Skeletal muscle tissue (tissue), 3 donors: ENCODE measurements at regions not wholly inside any gene's neighbourhood (a gene's known extent, or its start where the extent isn't known, plus 50 kb on each side); places are given as distances from the start of the nearest gene placed in this dataset.
"Not testable (repeated sequence)": the region's sequence is repeated elsewhere in the genome, so short reads cannot be mapped to it uniquely, and the experiment has no call there.

ENCODE experiments used
- H3K27ac ChIP-seq: one replicate; pipeline ENCODE4 v1.7.0; 2013; ENCODE audit warnings: mild to moderate bottlenecking, low read depth, low read length, inconsistent platforms
- H3K27me3 ChIP-seq, 3 donors: one replicate each; pipeline ENCODE4 v1.7.0; 2013; ENCODE audit warnings: low read length in 3 of 3; ENCODE audit not compliant: control insufficient read depth in 3 of 3, insufficient read depth in 3 of 3
- H3K36me3 ChIP-seq, 3 donors: one replicate each; pipeline ENCODE4 v1.7.0; 2013; ENCODE audit warnings: low read length in 3 of 3; ENCODE audit not compliant: control insufficient read depth in 3 of 3, insufficient read depth in 3 of 3
- H3K4me1 ChIP-seq, 3 donors: one replicate each; pipeline ENCODE4 v1.7.0; 2013; ENCODE audit warnings: low read length in 3 of 3, mild to moderate bottlenecking in 3 of 3; ENCODE audit not compliant: control insufficient read depth in 3 of 3, insufficient read depth in 3 of 3
- H3K4me3 ChIP-seq, 3 donors: one replicate each; pipeline ENCODE4 v1.7.0; 2013; ENCODE audit warnings: low read length in 3 of 3
- H3K9ac ChIP-seq, 3 donors: one replicate each; pipeline ENCODE4 v1.7.0; 2013; ENCODE audit warnings: low read length in 3 of 3, mild to moderate bottlenecking in 3 of 3, moderate library complexity in 2 of 3, low read depth in 1 of 3
- H3K9me3 ChIP-seq, 3 donors: one replicate each; pipeline ENCODE4 v1.7.0; 2013; ENCODE audit warnings: low read length in 3 of 3; ENCODE audit not compliant: control insufficient read depth in 3 of 3
- donor health status: Osteomylitis.

- no peaks in the 10 kb centered on the region for H3K27me3 ChIP-seq
Observed at GRCh38 chr2:84231478-84231877, 227.6 kb downstream of the SUCLG1 start.

DNA sequence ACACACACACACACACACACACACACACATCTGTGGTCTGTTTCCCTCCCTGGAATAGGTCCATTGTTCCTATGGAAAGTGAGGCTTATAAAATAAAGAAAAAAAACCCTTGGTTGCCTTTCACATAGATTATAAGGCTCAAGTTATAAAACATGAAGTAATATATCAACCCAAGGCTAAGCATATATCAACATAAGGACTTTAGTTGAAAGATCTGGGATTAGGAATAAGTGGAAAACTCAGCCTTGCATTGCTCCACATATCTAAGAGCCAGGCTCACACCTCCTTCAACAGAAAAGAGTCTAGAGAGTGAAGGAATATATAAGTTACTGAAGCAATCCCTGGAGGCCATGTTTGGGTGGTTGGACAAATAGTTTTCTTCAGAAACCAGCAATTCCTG lies 235.0 kb downstream of the SUCLG1 start:
- H3K4me1 ChIP-seq, result no peaks in the 10 kb centered on the region
- H3K9ac ChIP-seq, result no peak overlapping the region
- no peaks in the 10 kb centered on the region for H3K9me3 ChIP-seq
- no peaks in the 10 kb centered on the region for H3K27me3 ChIP-seq
- H3K4me3 ChIP-seq, result no peak overlapping the region
- H3K36me3 ChIP-seq, result no peaks in the 10 kb centered on the region
- H3K27ac ChIP-seq, result no peak overlapping the region

More at GRCh38 chr2:84231478-84231877, 227.6 kb downstream of the SUCLG1 start:
- Histone ChIP-seq H3K9me3 (no peaks in the 10 kb centered on the region), H3K4me3 (no peak overlapping the region), H3K9ac (no peak overlapping the region), H3K36me3 (no peaks in the 10 kb centered on the region), H3K27ac (no peak overlapping the region), H3K4me1 (no peaks in the 10 kb centered on the region)

DNA sequence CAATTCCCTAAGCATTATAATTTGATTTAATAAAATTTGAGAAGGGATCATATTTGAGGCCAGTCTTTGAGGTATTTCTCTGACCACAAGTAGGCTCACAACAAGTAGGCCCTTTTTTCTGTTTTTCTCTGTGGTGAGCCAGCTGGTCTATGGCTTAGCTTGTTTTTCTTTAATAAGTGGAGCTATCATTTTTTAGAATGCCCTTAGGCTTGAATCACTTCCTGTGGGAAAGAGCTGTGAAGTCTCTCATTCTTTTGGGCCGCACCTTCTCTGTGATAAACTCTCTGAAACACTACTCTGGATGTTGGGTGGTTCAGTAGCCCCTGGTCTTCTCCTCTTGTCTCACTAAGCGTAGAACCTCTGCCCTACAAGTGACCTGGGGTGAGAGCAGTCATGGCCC lies 235.9 kb downstream of the SUCLG1 start:
- Histone ChIP-seq H3K4me3 (no peak overlapping the region), H3K9me3 (no peaks in the 10 kb centered on the region), H3K27ac (no peak overlapping the region), H3K36me3 (no peaks in the 10 kb centered on the region), H3K4me1 (no peaks in the 10 kb centered on the region), H3K9ac (no peak overlapping the region), H3K27me3 (no peaks in the 10 kb centered on the region)

DNA sequence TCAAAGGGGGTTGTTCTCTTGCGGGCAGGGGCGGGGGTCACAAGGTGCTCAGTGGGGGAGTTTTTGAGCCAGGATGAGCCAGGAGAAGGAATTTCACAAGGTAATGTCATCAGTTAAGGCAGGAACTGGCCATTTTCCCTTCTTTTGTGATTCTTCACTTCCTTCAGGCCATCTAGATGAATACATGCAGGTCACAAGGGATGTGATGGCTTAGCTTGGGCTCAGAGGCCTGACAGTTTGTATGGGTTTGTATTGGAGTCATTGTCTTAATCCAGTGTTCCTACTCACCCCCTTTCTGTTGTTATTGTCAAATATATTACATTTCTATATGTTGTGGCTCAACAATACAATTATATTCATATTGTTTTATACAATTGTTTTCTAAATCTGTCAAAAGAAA lies 238.0 kb downstream of the SUCLG1 start:
- not testable (repeated sequence) for H3K27me3 ChIP-seq, H3K36me3 ChIP-seq, H3K4me1 ChIP-seq, H3K9me3 ChIP-seq, H3K4me3 ChIP-seq, H3K27ac ChIP-seq, H3K9ac ChIP-seq

DNA sequence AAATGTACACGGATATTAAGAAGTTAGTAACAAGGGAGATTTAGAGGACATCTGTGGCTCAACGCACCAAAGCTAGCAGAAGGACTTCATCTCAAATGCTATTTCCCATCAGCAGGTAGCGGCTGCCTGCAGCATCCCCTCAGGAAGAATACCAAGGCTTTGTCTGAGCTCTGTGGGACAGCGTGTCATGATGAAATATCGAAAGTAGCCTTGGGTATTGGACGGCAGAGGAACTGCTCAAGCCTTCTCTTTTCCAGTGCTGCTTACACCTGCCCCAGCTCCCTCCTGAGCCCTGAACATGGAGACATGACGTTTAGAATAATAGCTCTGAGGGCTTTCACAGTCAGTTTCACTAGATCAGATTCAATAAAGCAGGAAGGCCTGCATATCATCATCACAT lies 241.6 kb downstream of the SUCLG1 start:
- H3K27me3 ChIP-seq, result no peaks in the 10 kb centered on the region
- no peaks in the 10 kb centered on the region for H3K36me3 ChIP-seq
- H3K9me3 ChIP-seq, result no peaks in the 10 kb centered on the region
- no peak overlapping the region for H3K9ac ChIP-seq
- no peak overlapping the region for H3K27ac ChIP-seq
- no peaks in the 10 kb centered on the region for H3K4me1 ChIP-seq
- H3K4me3 ChIP-seq, result no peak overlapping the region

- H3K9ac ChIP-seq, result no peak overlapping the region
- H3K9me3 ChIP-seq, result no peaks in the 10 kb centered on the region
- no peaks in the 10 kb centered on the region for H3K27me3 ChIP-seq
- H3K4me1 ChIP-seq, result no peaks in the 10 kb centered on the region
- H3K4me3 ChIP-seq, result no peak overlapping the region
- H3K36me3 ChIP-seq, result no peaks in the 10 kb centered on the region
- no peak overlapping the region for H3K27ac ChIP-seq
Observed at GRCh38 chr2:84214455-84214854, 244.6 kb downstream of the SUCLG1 start.

- Histone ChIP-seq H3K4me1 (no peaks in the 10 kb centered on the region), H3K9me3 (no peaks in the 10 kb centered on the region), H3K27ac (no peak overlapping the region), H3K27me3 (no peaks in the 10 kb centered on the region), H3K9ac (no peak overlapping the region), H3K4me3 (no peak overlapping the region), H3K36me3 (no peaks in the 10 kb centered on the region)
Observed at GRCh38 chr2:84212611-84213314, 246.3 kb downstream of the SUCLG1 start.

DNA sequence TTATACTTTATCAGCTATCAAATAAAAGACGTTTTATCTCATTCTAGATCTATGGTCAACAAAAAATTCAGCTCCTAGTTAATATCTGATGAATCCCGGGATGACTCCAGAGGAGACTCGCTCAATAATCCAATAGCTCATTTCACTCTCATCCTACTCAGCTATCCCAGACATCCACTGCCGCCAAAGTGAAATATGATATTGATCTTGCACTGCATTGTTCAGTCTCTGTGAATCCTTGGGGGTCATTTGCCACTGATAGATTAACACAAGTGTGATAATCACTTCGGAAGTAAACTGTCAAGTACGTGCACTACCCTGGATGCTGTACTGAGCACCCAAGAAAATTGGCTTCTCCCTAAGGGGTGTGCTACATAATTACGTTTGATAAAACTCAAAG lies 249.1 kb downstream of the SUCLG1 start:
- H3K27ac ChIP-seq, result no peak overlapping the region
- H3K9ac ChIP-seq, result no peak overlapping the region
- H3K36me3 ChIP-seq, result no peaks in the 10 kb centered on the region
- no peaks in the 10 kb centered on the region for H3K9me3 ChIP-seq
- H3K27me3 ChIP-seq, result no peaks in the 10 kb centered on the region
- H3K4me3 ChIP-seq, result no peak overlapping the region
- no peaks in the 10 kb centered on the region for H3K4me1 ChIP-seq

DNA sequence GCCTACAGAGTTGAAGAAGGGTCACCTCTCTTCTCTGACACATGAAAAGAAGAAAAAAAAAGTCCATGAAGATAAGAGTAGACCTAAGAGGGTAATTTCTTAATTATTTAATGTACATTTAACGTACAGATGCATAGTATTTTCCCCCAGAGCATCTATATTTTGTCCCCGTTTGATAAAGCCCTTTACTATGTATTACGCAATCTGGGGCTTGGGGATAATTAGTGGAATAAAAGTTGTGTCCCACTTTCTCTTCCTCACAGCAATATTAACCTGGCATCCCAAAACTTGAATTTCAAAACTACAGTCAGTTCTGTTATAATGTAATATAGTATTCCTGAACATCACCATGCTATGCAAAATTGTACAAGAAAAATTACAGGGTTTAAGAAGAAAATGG lies 254.1 kb downstream of the SUCLG1 start:
- no peaks in the 10 kb centered on the region for H3K36me3 ChIP-seq
- H3K4me1 ChIP-seq, result no peaks in the 10 kb centered on the region
- no peak overlapping the region for H3K27ac ChIP-seq
- H3K9ac ChIP-seq, result no peak overlapping the region
- H3K27me3 ChIP-seq, result no peaks in the 10 kb centered on the region
- H3K4me3 ChIP-seq, result no peak overlapping the region
- H3K9me3 ChIP-seq, result no peaks in the 10 kb centered on the region

DNA sequence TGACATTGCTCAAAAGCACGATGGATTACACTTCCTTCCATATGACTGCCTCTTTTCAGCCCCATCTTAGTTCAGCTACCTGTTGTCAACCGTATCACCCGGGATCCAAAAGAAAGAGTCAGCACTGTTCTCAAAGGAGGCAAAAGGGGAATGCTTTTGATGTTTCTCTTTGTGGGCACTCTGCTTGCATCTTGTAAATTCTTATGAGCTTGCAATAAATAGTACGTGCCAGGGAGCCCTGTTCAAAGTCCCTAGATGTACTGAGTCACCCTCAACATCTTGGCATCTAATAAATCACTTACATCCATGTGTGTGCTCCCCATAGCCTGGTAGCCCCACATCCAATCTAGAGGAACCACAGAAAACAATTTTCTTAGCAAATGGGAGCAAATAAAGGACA lies 256.9 kb downstream of the SUCLG1 start:
- Histone ChIP-seq H3K4me1 (no peaks in the 10 kb centered on the region), H3K9ac (no peak overlapping the region), H3K36me3 (no peaks in the 10 kb centered on the region), H3K27me3 (no peaks in the 10 kb centered on the region), H3K4me3 (no peak overlapping the region), H3K27ac (no peak overlapping the region), H3K9me3 (no peaks in the 10 kb centered on the region)
